ENCODE measurements at regions not wholly inside any gene's neighbourhood (a gene's known extent, or its start where the extent isn't known, plus 50 kb on each side); places are given as distances from the start of the nearest gene placed in this dataset.
A peak's percentile ranks its signal among the peaks of the same experiment; 100 is the strongest.

GRCh38 chr3:30513374-30514152 lies 92.8 kb upstream of the TGFBR2 start:
- Mint-ChIP-seq H3K27me3 (ENCODE audit: low read depth) (no peaks in the 10 kb centered on the region), H3K9me3 (no peaks in the 10 kb centered on the region), H3K36me3 (ENCODE audit: insufficient read depth) (no peaks in the 10 kb centered on the region), H3K4me3 (no peak overlapping the region), H3K4me1 (ENCODE audit: low read depth) (peaks cover 8% of the 10 kb centered on the region)
- ATAC-seq (no peak), DNase-seq (no peak)

GRCh38 chr3:30516238-30516637 lies 90.2 kb upstream of the TGFBR2 start:
- H3K4me3 Mint-ChIP-seq: no peak overlapping the region
- H3K4me1 Mint-ChIP-seq (ENCODE audit: low read depth): peaks cover 10% of the 10 kb centered on the region
- DNase-seq (no peak), ATAC-seq (no peak)
- H3K36me3 Mint-ChIP-seq (ENCODE audit: insufficient read depth): no peaks in the 10 kb centered on the region
- H3K9me3 Mint-ChIP-seq: no peaks in the 10 kb centered on the region
- no peaks in the 10 kb centered on the region for H3K27me3 Mint-ChIP-seq (ENCODE audit: low read depth)

GRCh38 chr3:30518181-30518864 lies 88.1 kb upstream of the TGFBR2 start:
- Mint-ChIP-seq H3K4me1 (ENCODE audit: low read depth) (peaks cover 2% of the 10 kb centered on the region), H3K4me3 (no peak overlapping the region), H3K9me3 (no peaks in the 10 kb centered on the region), H3K36me3 (ENCODE audit: insufficient read depth) (no peaks in the 10 kb centered on the region), H3K27me3 (ENCODE audit: low read depth) (no peaks in the 10 kb centered on the region)
- DNase-seq (no peak), ATAC-seq (no peak)

GRCh38 chr3:30518872-30519271 lies 87.5 kb upstream of the TGFBR2 start:
- Mint-ChIP-seq H3K9me3 (no peaks in the 10 kb centered on the region), H3K4me1 (ENCODE audit: low read depth) (peaks cover 2% of the 10 kb centered on the region), H3K4me3 (no peak overlapping the region), H3K27me3 (ENCODE audit: low read depth) (no peaks in the 10 kb centered on the region), H3K36me3 (ENCODE audit: insufficient read depth) (no peaks in the 10 kb centered on the region)
- ATAC-seq (no peak), DNase-seq (no peak)

- H3K4me3 Mint-ChIP-seq: no peak overlapping the region
- no peak for DNase-seq
- H3K9me3 Mint-ChIP-seq: no peaks in the 10 kb centered on the region
- H3K36me3 Mint-ChIP-seq (ENCODE audit: insufficient read depth): no peaks in the 10 kb centered on the region
- H3K27me3 Mint-ChIP-seq (ENCODE audit: low read depth): no peaks in the 10 kb centered on the region
- peaks cover 10% of the 10 kb centered on the region for H3K4me1 Mint-ChIP-seq (ENCODE audit: low read depth)
- ATAC-seq: no peak
These were observed 85.7 kb upstream of the TGFBR2 start for GRCh38 chr3:30520699-30521098.

- Mint-ChIP-seq H3K4me1 (ENCODE audit: low read depth) (peaks cover 10% of the 10 kb centered on the region), H3K9me3 (no peaks in the 10 kb centered on the region), H3K36me3 (ENCODE audit: insufficient read depth) (no peaks in the 10 kb centered on the region), H3K4me3 (no peak overlapping the region), H3K27me3 (ENCODE audit: low read depth) (no peaks in the 10 kb centered on the region)
- DNase-seq (no peak), ATAC-seq (no peak)
These were observed 85.2 kb upstream of the TGFBR2 start for GRCh38 chr3:30521156-30521715.

- no peaks in the 10 kb centered on the region for H3K27me3 Mint-ChIP-seq (ENCODE audit: low read depth)
- no peak overlapping the region for H3K4me3 Mint-ChIP-seq
- ATAC-seq (no peak), DNase-seq (no peak)
- H3K36me3 Mint-ChIP-seq (ENCODE audit: insufficient read depth): no peaks in the 10 kb centered on the region
- H3K9me3 Mint-ChIP-seq: no peaks in the 10 kb centered on the region
- peaks cover 10% of the 10 kb centered on the region for H3K4me1 Mint-ChIP-seq (ENCODE audit: low read depth)
These were observed 83.9 kb upstream of the TGFBR2 start for GRCh38 chr3:30522476-30522875.

GRCh38 chr3:30523366-30523765 lies 83.0 kb upstream of the TGFBR2 start:
- Mint-ChIP-seq H3K27me3 (ENCODE audit: low read depth) (no peaks in the 10 kb centered on the region), H3K9me3 (no peaks in the 10 kb centered on the region), H3K4me1 (ENCODE audit: low read depth) (peaks cover 10% of the 10 kb centered on the region), H3K36me3 (ENCODE audit: insufficient read depth) (no peaks in the 10 kb centered on the region), H3K4me3 (no peak overlapping the region)
- no peak for DNase-seq
- no peak for ATAC-seq

GRCh38 chr3:30524357-30525040 lies 81.9 kb upstream of the TGFBR2 start:
- ATAC-seq: peak in 1 of 2 donors; percentile 48
- no peak overlapping the region for H3K4me3 Mint-ChIP-seq

GRCh38 chr3:30526031-30526430 lies 80.4 kb upstream of the TGFBR2 start:
- no peak overlapping the region for H3K4me3 Mint-ChIP-seq
- ATAC-seq (no peak), DNase-seq (no peak)
- H3K36me3 Mint-ChIP-seq (ENCODE audit: insufficient read depth): no peaks in the 10 kb centered on the region
- H3K4me1 Mint-ChIP-seq (ENCODE audit: low read depth): peaks cover 8% of the 10 kb centered on the region
- no peaks in the 10 kb centered on the region for H3K9me3 Mint-ChIP-seq
- H3K27me3 Mint-ChIP-seq (ENCODE audit: low read depth): no peaks in the 10 kb centered on the region

More at GRCh38 chr3:30524357-30525040, 81.9 kb upstream of the TGFBR2 start:
- Mint-ChIP-seq H3K27me3 (ENCODE audit: low read depth) (no peaks in the 10 kb centered on the region), H3K9me3 (no peaks in the 10 kb centered on the region), H3K4me1 (ENCODE audit: low read depth) (peaks cover 8% of the 10 kb centered on the region), H3K36me3 (ENCODE audit: insufficient read depth) (no peaks in the 10 kb centered on the region)
- no peak for DNase-seq

- H3K9me3 Mint-ChIP-seq: no peaks in the 10 kb centered on the region
- DNase-seq (no peak), ATAC-seq (no peak)
- H3K27me3 Mint-ChIP-seq (ENCODE audit: low read depth): no peaks in the 10 kb centered on the region
- no peaks in the 10 kb centered on the region for H3K36me3 Mint-ChIP-seq (ENCODE audit: insufficient read depth)
- H3K4me1 Mint-ChIP-seq (ENCODE audit: low read depth): peaks cover 9% of the 10 kb centered on the region
- H3K4me3 Mint-ChIP-seq: no peak overlapping the region
These were observed 79.2 kb upstream of the TGFBR2 start for GRCh38 chr3:30527186-30527585.

- H3K4me1 Mint-ChIP-seq (ENCODE audit: low read depth): peaks cover 9% of the 10 kb centered on the region
- H3K27me3 Mint-ChIP-seq (ENCODE audit: low read depth): no peaks in the 10 kb centered on the region
- no peak overlapping the region for H3K4me3 Mint-ChIP-seq
- DNase-seq (no peak), ATAC-seq (no peak)
- H3K36me3 Mint-ChIP-seq (ENCODE audit: insufficient read depth): no peaks in the 10 kb centered on the region
- H3K9me3 Mint-ChIP-seq: no peaks in the 10 kb centered on the region
These were observed 78.7 kb upstream of the TGFBR2 start for GRCh38 chr3:30527720-30528119.

GRCh38 chr3:30530084-30530483 lies 76.3 kb upstream of the TGFBR2 start:
- Mint-ChIP-seq H3K36me3 (ENCODE audit: insufficient read depth) (no peaks in the 10 kb centered on the region), H3K27me3 (ENCODE audit: low read depth) (no peaks in the 10 kb centered on the region), H3K9me3 (no peaks in the 10 kb centered on the region), H3K4me3 (no peak overlapping the region), H3K4me1 (ENCODE audit: low read depth) (peaks cover 1% of the 10 kb centered on the region)
- DNase-seq (no peak), ATAC-seq (no peak)

GRCh38 chr3:30531017-30531570 lies 75.3 kb upstream of the TGFBR2 start:
- H3K9me3 Mint-ChIP-seq: no peaks in the 10 kb centered on the region
- ATAC-seq: no peak
- no peak overlapping the region for H3K4me3 Mint-ChIP-seq
- H3K27me3 Mint-ChIP-seq (ENCODE audit: low read depth): no peaks in the 10 kb centered on the region
- no peak for DNase-seq
- H3K4me1 Mint-ChIP-seq (ENCODE audit: low read depth): peaks cover 1% of the 10 kb centered on the region
- H3K36me3 Mint-ChIP-seq (ENCODE audit: insufficient read depth): no peaks in the 10 kb centered on the region

Measured in activated T-cell treated with anti-CD3 and anti-CD28 coated beads, Interleukin-2, amount 50 U/mL, for 4 hours (primary cell).